Upper lobe of right lung (tissue), 1 donor: ENCODE measurements at regions not wholly inside any gene's neighbourhood (a gene's known extent, or its start where the extent isn't known, plus 50 kb on each side); places are given as distances from the start of the nearest gene placed in this dataset.

ENCODE experiments used
- ATAC-seq: fragments of 200-7000 bp; cut with Tn5 transposase; one replicate; pipeline ENCODE4 v1.9.1; 2020; ENCODE audit warnings: mild to moderate bottlenecking, moderate library complexity
- DNase-seq: peaks from one replicate; pipeline ENCODE4 v3.0.0-alpha.2; 2020
- H3K27ac ChIP-seq: fragments of 200-600 bp; one replicate; pipeline ENCODE4 v1.8.0; 2022
- H3K27me3 ChIP-seq: fragments of 200-600 bp; one replicate; pipeline ENCODE4 v1.8.0; 2022; ENCODE audit warnings: mild to moderate bottlenecking
- H3K36me3 ChIP-seq: fragments of 200-600 bp; one replicate; pipeline ENCODE4 v1.8.0; 2022
- H3K4me1 ChIP-seq: fragments of 200-600 bp; one replicate; pipeline ENCODE4 v1.8.0; 2022
- H3K4me3 ChIP-seq: fragments of 200-600 bp; one replicate; pipeline ENCODE4 v1.8.0; 2022; ENCODE audit warnings: mild to moderate bottlenecking
- H3K9me3 ChIP-seq: fragments of 200-600 bp; one replicate; pipeline ENCODE4 v1.8.0; 2022
- CTCF ChIP-seq: fragments of 200-600 bp; IDR thresholded peaks from one replicate; pipeline ENCODE4 v1.8.0; 2022; ENCODE audit warnings: antibody characterized with exemption
- intact Hi-C: fragments of 100-400 bp; cut with DNase I; formaldehyde crosslinking; loops from one replicate; pipeline ENCODE4 v1.11.0; 2022
- donor health status: DM: no; HTN: yes; CAD: no; lungs with severe emphysema.

GRCh38 chr3:1609416-1609815 lies 489.2 kb upstream of the CNTN4 start:
- intact Hi-C loops, result no loop called here
- no peak for ATAC-seq
- no peak for DNase-seq

GRCh38 chr3:1611824-1612223 lies 486.8 kb upstream of the CNTN4 start:
- H3K27ac ChIP-seq, result no peak overlapping the region
- TF ChIP-seq CTCF, result no peak
- no peaks in the 10 kb centered on the region for H3K27me3 ChIP-seq
- H3K4me3 ChIP-seq, result no peak overlapping the region
- ATAC-seq, result no peak
- H3K4me1 ChIP-seq, result no peaks in the 10 kb centered on the region
- H3K36me3 ChIP-seq, result no peaks in the 10 kb centered on the region
- no peak for DNase-seq
- H3K9me3 ChIP-seq, result no peaks in the 10 kb centered on the region
- intact Hi-C loops, result no loop called here

More at GRCh38 chr3:1609416-1609815, 489.2 kb upstream of the CNTN4 start:
- H3K36me3 ChIP-seq, result no peaks in the 10 kb centered on the region
- H3K4me1 ChIP-seq, result no peaks in the 10 kb centered on the region
- no peak overlapping the region for H3K27ac ChIP-seq
- no peaks in the 10 kb centered on the region for H3K9me3 ChIP-seq
- TF ChIP-seq CTCF, result no peak
- no peaks in the 10 kb centered on the region for H3K27me3 ChIP-seq
- no peak overlapping the region for H3K4me3 ChIP-seq

- DNase-seq (no peak), ATAC-seq (no peak)
- Histone ChIP-seq H3K9me3 (no peaks in the 10 kb centered on the region), H3K4me3 (no peak overlapping the region), H3K36me3 (no peaks in the 10 kb centered on the region), H3K4me1 (no peaks in the 10 kb centered on the region), H3K27ac (no peak overlapping the region), H3K27me3 (no peaks in the 10 kb centered on the region)
- intact Hi-C loops, result no loop called here
- no peak for TF ChIP-seq CTCF
These were observed 484.7 kb upstream of the CNTN4 start for GRCh38 chr3:1613962-1614361.

GRCh38 chr3:1616744-1617143 lies 481.9 kb upstream of the CNTN4 start:
- Histone ChIP-seq H3K36me3 (no peaks in the 10 kb centered on the region), H3K9me3 (no peaks in the 10 kb centered on the region), H3K4me1 (no peaks in the 10 kb centered on the region), H3K4me3 (no peak overlapping the region), H3K27me3 (no peaks in the 10 kb centered on the region), H3K27ac (no peak overlapping the region)
- DNase-seq (no peak), ATAC-seq (no peak)
- TF ChIP-seq CTCF, result no peak
- intact Hi-C loops, result no loop called here

- H3K9me3 ChIP-seq, result no peaks in the 10 kb centered on the region
- H3K4me1 ChIP-seq, result no peaks in the 10 kb centered on the region
- TF ChIP-seq CTCF, result no peak
- intact Hi-C loops, result no loop called here
- H3K27ac ChIP-seq, result no peak overlapping the region
- ATAC-seq (no peak), DNase-seq (no peak)
- H3K4me3 ChIP-seq, result no peak overlapping the region
- H3K27me3 ChIP-seq, result no peaks in the 10 kb centered on the region
- H3K36me3 ChIP-seq, result no peaks in the 10 kb centered on the region
These were observed 474.8 kb upstream of the CNTN4 start for GRCh38 chr3:1623896-1624295.

GRCh38 chr3:1632128-1632527 lies 466.5 kb upstream of the CNTN4 start:
- no peak for TF ChIP-seq CTCF
- intact Hi-C loops, result no loop called here

More at GRCh38 chr3:1632128-1632527, 466.5 kb upstream of the CNTN4 start:
- ATAC-seq (no peak), DNase-seq (no peak)
- Histone ChIP-seq H3K27me3 (no peaks in the 10 kb centered on the region), H3K27ac (no peak overlapping the region), H3K4me1 (no peaks in the 10 kb centered on the region), H3K9me3 (no peaks in the 10 kb centered on the region), H3K4me3 (no peak overlapping the region), H3K36me3 (no peaks in the 10 kb centered on the region)
